ENCODE measurements at regions not wholly inside any gene's neighbourhood (a gene's known extent, or its start where the extent isn't known, plus 50 kb on each side); places are given as distances from the start of the nearest gene placed in this dataset.

DNA sequence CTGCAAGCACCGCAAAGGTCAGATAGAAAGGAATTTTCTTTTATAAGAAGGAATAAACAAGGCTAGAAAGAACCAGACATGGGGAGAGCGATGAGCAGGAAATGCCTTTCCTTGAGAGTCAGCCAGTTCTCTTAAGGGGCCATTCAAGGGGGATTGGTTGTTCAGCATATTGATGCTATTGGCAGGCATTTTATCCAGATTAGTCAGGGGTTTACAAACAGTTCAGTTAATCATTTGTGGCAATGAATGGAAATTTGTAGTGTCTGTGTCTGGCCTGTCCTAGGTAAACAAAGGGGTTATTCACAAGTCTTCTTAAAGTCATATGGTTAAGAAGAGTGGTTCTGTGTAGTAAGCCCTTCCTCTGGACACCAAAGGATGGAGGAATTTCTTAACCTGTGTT lies 184.7 kb upstream of the FRMPD4 start:
- no peak for DNase-seq

- no peak for DNase-seq
Measured at GRCh38 chrX:11954176-11954575, 184.1 kb upstream of the FRMPD4 start.

DNA sequence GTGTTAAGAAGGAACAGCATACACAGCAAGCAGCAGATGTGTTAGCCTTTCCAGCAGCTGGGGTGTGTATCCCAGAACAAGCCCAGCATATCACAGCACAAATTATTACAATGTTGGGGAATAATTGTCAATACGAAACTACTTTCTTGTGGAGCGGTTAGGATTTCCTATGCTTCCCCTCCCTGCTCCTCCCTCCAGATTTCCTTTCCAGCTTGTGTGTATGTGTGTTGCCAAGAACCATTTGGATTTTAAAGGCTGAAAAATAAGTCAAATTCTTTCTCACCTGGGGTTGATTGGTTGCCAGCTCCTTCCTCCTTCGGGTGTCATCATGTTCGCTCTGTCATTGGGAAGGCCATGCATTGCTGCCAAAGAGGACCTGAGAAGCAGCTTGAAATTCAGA lies 178.2 kb upstream of the FRMPD4 start:
- DNase-seq = no peak

DNA sequence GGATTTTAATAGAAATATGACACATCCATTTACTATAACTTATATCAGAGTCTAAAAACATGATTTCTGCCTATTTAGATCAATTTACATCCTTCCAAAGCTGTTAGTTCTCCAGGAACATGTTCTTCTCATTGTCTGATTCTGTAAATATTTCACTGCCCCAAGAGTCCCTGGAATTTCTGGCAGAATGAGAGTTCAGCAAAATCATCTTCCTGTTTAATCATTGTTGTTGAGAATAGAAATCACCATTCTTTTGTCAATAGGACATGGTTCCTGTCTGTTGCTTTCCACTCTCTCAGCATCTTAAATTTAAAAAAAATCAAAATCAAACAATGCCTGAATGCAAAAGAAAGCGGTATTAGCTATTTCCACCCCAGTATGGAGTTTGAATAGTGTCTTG lies 172.8 kb upstream of the FRMPD4 start:
- DNase-seq = no peak

DNA sequence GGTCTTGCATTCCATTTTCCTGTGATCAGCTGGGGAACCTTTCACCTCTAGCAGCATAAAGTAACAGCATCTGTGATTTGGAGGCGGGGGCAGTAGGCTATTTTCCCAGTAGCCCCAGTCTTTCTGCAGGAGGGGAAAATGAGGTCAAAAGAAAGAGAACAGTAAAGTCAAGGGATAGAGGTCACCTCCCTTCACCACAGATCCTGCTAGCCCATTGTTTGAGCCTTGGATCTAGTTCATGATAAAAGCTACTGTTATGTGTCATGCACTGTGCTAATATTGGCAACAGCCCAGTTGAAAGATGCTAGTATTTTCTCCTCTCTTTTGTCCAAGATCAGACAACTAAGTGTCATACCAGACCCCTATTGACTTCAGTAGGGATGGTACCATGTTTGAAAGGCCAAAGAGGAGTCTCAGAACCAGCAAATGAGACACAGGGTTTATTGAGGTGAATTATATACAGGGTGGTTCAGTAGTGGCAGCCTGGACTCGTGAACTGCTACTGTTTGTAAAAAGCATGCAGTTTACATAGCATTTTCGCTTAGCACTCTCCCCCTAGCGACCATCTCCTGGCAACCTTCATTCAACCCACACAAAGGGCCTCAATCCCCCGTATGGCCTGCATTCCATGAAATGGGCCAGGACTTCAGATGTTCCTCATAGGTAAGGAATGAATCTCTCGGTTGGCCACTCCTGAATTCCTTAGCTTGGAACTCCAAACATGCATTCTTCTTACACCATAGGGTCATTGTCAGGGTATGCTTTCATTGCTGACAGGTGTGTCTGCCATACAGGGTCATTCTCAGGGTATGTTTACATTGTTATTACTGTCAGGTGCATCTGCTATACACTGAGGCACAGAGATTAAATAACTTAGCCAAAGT lies 170.0 kb upstream of the FRMPD4 start:
- DNase-seq = peak; percentile 70

DNA sequence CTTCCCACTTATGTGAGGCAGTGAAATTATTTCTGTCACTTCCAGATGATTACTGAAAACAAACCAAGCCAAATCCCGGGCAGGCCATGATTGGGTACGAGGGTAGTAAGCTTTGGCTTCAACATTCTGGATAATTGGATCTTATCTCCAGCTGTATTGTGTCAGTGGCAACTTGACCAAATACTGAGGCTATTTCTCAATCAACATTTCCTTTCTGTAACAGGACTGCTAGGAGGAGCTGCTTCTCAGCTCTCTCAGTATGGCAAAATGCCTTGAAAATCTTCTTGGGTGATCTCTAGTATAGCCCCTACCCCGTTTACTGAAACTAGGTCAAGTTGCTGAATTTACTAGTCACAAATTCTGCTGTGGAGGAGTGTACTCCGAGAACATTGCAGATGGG lies 169.3 kb upstream of the FRMPD4 start:
- no peak for DNase-seq

DNA sequence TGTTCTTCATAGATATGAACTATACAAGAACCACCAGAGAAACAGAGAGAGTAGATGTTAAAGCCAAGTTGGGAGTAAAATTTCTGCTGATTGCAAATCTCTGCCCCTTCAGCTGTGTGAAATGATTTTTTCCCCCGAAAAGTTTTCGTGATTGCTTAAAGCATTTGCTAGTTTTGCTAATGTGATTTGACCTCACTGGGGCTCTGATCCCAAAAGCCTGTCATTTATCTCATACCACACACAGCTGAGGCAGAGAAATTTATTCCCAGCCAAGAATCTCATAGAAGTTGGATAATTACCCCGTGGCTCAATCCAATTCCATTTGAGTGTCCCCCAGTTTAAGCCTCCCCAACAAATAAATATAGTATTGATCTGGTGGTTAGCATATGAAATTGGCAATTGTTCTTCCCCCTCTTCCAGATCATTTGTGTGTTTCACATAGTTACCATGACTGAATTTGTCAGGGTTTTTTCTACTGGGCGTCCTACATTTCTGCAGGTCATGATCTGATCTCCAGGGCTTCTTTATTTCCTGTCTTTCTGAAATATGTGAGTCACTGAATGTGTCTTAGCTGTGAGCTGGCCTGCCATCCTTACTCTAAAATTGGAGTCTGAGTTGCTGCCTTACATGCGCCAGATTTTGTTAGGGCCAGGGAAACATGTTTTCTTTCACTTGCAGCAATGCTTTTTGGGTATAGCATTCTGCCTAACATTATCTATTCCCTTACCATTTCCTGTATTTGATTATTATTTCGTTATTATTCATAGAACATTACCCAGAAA lies 167.5 kb upstream of the FRMPD4 start:
- DNase-seq = no peak

DNA sequence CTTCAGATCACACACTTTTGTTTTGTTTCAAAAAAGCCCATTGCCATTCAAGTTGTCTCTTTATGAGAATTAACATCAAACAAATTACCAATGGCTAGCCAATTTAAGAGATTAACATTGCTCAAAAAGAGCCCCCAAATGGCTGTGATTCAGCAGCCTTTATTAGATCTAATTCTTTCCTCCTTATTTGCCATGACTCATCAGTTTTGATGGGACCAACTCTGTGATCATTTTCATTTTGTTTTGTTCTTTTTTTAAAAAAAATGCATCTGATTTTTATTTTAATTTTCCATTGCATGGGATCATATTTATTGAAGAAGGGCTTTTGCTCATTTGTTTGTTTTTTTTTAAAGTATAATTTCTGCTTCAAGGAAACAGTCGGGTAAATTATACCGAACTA lies 161.6 kb upstream of the FRMPD4 start:
- no peak for DNase-seq

DNA sequence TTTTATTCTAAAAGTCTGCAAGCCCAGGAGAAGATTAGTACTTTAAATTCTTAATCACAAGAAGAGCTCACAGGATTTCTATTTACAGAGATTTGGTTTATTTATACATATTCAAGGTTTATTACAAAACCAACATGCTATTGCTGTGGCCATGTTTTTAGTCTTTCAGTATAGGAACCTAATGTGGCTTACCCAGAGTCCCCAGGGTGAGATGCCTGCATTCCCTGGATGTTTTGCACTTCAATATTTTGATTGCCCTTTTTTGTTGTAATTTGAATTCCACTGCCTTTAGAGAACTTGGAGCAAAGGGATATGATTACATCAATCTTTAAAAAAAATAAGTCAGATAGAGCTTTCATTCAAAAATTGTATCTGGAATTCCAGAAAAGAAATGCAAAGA lies 146.0 kb upstream of the FRMPD4 start:
- no peak for DNase-seq

DNA sequence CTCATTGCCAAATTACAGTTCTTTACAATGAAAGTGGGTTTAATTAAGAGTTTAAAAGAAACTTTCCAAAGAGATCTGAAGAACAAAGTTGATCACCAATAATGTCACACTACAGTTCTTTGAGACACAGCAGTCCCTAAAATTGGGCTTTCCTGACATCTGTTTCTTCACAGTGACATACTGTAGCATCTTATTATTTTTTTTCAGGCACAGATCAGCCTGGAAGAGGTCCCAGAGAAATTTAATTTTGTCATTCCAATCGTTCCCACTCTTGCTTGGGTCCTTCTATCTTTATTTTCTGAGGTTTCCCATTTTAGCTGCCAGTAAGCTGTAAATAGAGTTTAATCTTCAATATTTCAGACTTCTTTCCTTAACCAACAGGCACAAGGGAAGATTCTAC lies 143.1 kb upstream of the FRMPD4 start:
- DNase-seq = no peak

DNA sequence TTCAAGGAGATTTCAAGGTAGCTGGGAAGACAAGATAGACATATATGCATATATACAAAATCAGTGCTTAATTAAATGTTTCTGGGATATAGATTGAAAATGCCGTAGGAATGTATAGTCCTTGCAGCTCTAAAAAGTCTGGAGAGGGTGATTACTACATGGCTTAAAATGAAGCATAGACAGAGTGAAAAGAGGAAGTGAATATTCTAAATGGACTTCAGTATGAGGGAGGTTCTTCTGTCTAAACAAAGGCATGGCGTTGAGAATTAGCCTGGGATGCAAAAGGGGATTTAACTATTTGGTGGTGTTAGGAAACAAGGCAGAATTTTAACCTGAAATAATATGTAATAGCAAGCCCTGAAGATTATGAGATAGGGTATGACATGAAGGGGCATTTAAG lies 141.5 kb upstream of the FRMPD4 start:
- DNase-seq = no peak

GRCh38 chrX:11998944-11999343 lies 139.3 kb upstream of the FRMPD4 start:
- no peak for DNase-seq

- no peak for DNase-seq
Measured at GRCh38 chrX:12002876-12003275, 135.4 kb upstream of the FRMPD4 start.

DNA sequence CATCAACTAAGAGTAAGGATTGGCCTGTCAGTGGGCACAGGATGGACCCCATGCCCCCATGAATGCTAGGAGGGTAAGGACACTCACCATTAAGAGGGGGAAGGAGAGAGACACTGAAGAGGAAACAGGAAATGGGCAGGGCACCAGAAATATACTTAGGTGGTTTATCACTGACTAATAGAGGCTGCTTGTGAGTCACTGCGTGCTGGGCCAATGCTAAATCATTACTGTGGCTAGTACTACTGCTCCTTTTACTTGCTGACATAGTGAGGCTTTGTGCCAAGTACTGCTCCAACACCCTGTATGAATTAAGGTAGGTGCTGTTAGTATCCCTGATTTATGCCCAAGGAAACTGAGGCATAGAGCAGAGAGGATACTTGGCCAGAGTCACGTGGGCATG lies 130.4 kb upstream of the FRMPD4 start:
- DNase-seq = peak; percentile 54

DNA sequence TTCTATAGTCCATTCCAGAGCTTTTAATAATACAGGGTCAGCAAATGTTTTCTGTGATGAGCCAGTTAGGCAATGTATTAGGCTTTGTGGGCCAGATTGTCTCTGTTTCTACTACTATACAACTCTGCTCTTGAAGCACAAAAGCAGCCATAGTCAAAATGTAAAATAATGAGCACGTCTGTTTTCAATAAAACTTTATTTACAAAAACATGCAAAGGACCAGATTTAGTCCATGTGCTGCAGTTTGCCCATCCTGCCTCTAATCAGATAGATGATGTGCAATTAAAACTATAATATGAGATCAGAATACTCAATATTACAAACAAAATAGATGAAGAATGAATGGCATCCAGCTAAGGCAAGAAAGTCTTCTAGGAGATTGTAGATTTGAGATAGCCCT lies 127.8 kb upstream of the FRMPD4 start:
- no peak for DNase-seq

DNA sequence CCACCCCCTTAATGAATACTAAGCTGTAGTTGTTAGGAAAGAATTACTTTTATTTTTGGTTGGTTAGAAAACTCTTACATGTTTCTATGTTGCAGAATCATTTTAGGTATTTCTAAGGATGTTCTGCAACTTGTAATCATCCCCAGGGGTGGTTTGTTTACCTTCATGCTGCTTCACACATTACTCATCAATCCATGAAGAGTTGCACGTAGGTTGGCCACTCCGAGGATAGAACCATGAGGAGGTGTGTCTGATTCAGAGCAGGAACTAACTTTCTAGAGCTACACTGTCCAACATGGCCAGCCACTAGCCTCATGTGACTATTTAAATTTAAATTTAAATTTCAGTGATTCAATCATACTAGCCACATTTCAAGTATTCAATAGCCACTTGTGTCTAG lies 127.2 kb upstream of the FRMPD4 start:
- DNase-seq = peak; percentile 54

GRCh38 chrX:12013211-12013618 lies 125.1 kb upstream of the FRMPD4 start:
- peak; percentile 15 for DNase-seq

DNA sequence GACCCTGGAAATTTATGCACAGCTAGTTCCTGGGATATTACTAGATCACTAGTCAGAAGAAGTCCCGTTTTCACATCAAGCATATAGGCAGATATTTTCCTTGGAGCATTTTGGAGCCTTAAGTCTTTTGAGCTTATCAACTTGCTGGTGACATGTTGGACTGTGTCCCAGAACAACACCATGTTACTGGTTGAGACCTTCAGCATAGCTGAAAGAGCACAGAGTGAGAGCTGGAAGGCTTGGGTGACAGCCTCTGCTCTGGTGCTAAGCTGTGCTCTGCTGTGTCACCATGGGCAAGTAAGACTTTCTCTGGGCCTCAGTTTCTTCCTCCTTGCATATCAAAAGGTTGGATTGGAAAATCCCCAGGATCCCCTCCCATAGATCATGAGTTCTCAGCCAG lies 116.6 kb upstream of the FRMPD4 start:
- no peak for DNase-seq

GRCh38 chrX:12026481-12026880 lies 111.8 kb upstream of the FRMPD4 start:
- DNase-seq = no peak

DNA sequence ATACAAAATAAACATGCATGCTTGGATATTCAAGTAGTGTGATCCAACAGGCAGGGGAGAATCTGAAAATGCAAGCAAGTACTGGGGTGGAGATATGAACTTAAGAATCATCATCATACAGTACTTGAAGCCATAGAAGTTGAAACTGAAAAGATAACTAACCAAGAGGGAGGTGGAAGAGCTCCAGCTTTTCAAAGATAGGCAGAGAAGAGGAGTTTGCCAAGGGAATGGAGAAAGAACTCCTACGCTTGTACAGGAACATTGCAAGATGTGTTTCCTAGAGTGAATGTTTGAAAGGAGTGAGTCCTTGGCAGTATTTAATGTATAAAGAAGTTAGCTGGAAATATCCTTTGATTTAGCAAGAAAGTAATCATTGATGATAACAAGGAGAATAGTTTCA lies 106.2 kb upstream of the FRMPD4 start:
- DNase-seq = no peak

GRCh38 chrX:12034741-12035140 lies 103.5 kb upstream of the FRMPD4 start:
- no peak for DNase-seq

DNA sequence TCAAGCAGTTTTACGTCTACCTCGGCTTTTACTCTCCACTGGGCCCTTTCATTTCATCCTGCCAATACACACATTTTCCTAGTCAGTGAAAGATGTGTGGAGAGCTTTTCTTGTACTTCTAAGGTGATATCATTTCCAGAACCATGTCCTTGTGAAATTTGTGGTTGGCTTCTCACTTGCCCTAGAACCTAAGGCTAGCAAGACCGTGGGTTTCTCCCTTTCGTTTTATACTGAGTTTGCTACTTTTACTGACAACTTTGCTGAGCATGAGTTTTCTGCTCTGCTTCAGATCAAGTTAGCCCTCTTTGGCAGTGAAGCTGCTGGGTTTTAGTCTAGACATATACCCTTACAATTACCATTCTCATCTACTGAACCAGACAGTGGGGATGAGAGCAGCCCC lies 95.7 kb upstream of the FRMPD4 start:
- no peak for DNase-seq

DNA sequence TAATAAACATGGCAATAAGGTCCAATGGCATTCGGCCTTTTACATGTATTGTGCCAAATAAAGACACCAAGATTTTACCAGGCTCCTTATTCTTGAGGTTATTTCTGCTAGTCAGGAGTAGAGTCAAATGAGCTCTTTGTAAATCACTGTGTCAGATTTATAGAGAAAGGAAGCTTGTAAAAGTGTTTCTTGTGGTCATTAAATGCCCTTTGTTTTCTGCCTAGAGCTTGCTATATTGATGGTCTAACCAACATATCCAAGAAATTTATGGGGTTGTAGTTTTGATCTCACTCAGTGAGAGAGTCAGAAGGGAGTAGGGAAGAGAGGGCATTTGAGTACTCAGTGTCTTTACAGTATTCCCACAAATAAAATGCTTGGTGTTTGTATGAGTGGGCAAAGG lies 86.2 kb upstream of the FRMPD4 start:
- no peak for DNase-seq

- no peak for DNase-seq
Measured at GRCh38 chrX:12058087-12058486, 80.2 kb upstream of the FRMPD4 start.
